ENCODE measurements at regions not wholly inside any gene's neighbourhood (a gene's known extent, or its start where the extent isn't known, plus 50 kb on each side); places are given as distances from the start of the nearest gene placed in this dataset.

DNA sequence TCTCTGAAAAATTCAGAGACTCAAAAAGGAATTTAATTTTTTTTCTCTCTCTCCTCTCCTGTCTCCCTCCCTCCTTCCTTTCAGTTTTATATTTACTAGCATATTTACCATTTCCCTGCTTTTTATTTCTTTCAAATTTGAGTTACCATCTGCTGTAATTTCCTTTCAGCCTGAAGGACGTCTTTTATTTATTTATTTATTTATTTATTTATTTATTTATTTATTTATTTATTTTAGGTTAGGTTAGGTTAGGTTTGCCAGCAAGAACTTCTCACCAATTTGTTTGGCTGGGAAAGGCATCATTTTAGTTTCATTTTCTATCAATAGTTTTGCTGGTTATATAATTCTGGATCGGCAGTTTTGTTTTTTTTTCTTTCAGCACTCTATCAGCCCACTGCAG, 231.7 kb upstream of the ZRANB2 start:
- H3K36me3 ChIP-seq (ENCODE audit: control insufficient read depth, insufficient read depth, low read length): no peaks in the 10 kb centered on the region
- H3K27me3 ChIP-seq (ENCODE audit: control insufficient read depth, insufficient read depth, low read length): no peaks in the 10 kb centered on the region
- H3K4me3 ChIP-seq (ENCODE audit: low read depth, low read length): no peak overlapping the region
- FAIRE-seq (no peak), DNase-seq (ENCODE audit: low read depth) (no peak)
- TF ChIP-seq, protein P1, sequence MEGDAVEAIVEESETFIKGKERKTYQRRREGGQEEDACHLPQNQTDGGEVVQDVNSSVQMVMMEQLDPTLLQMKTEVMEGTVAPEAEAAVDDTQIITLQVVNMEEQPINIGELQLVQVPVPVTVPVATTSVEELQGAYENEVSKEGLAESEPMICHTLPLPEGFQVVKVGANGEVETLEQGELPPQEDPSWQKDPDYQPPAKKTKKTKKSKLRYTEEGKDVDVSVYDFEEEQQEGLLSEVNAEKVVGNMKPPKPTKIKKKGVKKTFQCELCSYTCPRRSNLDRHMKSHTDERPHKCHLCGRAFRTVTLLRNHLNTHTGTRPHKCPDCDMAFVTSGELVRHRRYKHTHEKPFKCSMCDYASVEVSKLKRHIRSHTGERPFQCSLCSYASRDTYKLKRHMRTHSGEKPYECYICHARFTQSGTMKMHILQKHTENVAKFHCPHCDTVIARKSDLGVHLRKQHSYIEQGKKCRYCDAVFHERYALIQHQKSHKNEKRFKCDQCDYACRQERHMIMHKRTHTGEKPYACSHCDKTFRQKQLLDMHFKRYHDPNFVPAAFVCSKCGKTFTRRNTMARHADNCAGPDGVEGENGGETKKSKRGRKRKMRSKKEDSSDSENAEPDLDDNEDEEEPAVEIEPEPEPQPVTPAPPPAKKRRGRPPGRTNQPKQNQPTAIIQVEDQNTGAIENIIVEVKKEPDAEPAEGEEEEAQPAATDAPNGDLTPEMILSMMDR (IDR thresholded peaks at IDR 0.05; ENCODE audit: insufficient read depth, low read length, severe bottlenecking): no peak

GRCh38 chr1:71311376-71311775, 230.5 kb upstream of the ZRANB2 start:
- Histone ChIP-seq H3K27me3 (ENCODE audit: control insufficient read depth, insufficient read depth, low read length) (no peaks in the 10 kb centered on the region), H3K4me3 (ENCODE audit: low read depth, low read length) (no peak overlapping the region), H3K36me3 (ENCODE audit: control insufficient read depth, insufficient read depth, low read length) (no peaks in the 10 kb centered on the region)
- FAIRE-seq (no peak), DNase-seq (ENCODE audit: low read depth) (no peak)
- TF ChIP-seq, protein P1 (IDR thresholded peaks at IDR 0.05; ENCODE audit: insufficient read depth, low read length, severe bottlenecking): no peak

DNA sequence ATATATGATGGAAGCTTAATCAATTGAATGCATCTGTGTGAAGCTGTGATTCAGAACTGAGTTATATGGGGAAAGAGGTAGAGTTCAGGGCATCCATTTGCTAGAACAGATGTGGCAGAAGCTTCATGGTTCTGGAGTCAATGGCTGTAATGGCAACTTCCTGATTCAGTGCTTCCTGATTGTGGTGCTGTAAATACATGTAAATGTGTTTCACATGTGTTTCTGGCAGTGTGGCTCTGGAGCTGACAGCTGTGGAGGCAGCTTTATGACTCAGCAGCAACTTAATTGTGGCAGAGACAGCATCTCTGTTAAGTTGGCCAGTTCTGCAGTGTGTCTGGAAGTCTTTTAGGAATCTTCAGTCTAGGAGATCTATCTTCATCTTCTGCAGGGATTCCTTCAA, 226.6 kb upstream of the ZRANB2 start:
- no peak overlapping the region for H3K4me3 ChIP-seq (ENCODE audit: low read depth, low read length)
- TF ChIP-seq, protein P1 (IDR thresholded peaks at IDR 0.05; ENCODE audit: insufficient read depth, low read length, severe bottlenecking): no peak
- FAIRE-seq: no peak
- DNase-seq (ENCODE audit: low read depth): peak; percentile 71
- no peaks in the 10 kb centered on the region for H3K27me3 ChIP-seq (ENCODE audit: control insufficient read depth, insufficient read depth, low read length)
- no peaks in the 10 kb centered on the region for H3K36me3 ChIP-seq (ENCODE audit: control insufficient read depth, insufficient read depth, low read length)

- Histone ChIP-seq H3K36me3 (ENCODE audit: control insufficient read depth, insufficient read depth, low read length) (no peaks in the 10 kb centered on the region), H3K4me3 (ENCODE audit: low read depth, low read length) (no peak overlapping the region), H3K27me3 (ENCODE audit: control insufficient read depth, insufficient read depth, low read length) (no peaks in the 10 kb centered on the region)
- DNase-seq (ENCODE audit: low read depth) (peak; percentile 32), FAIRE-seq (no peak)
- TF ChIP-seq, protein P1 (IDR thresholded peaks at IDR 0.05; ENCODE audit: insufficient read depth, low read length, severe bottlenecking): no peak
Measured at GRCh38 chr1:71304125-71304524, 223.3 kb upstream of the ZRANB2 start.

DNA sequence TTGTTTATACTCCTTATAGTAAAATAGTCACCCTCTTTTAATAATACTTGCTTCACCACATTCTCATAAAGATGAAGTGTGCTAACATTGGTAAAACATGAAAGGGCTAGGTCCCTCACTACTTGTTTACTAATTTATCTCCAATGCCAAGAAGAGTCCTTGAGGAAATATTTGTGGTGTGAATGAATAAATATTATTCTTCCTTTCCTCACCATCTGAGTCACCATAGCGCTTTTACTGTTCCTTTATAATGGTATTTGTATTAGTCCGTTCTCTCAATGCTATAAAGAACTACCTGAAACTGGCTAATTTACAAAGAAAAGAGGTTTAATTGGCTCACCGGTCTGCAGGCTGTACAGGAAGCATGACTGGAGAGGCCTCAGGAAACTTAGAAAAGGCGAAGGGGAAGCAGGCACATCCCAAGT, 222.8 kb upstream of the ZRANB2 start:
- Histone ChIP-seq H3K4me3 (ENCODE audit: low read depth, low read length) (no peak overlapping the region), H3K36me3 (ENCODE audit: control insufficient read depth, insufficient read depth, low read length) (no peaks in the 10 kb centered on the region), H3K27me3 (ENCODE audit: control insufficient read depth, insufficient read depth, low read length) (no peaks in the 10 kb centered on the region)
- DNase-seq (ENCODE audit: low read depth) (peak; percentile 88), FAIRE-seq (no peak)
- TF ChIP-seq, protein P1 (IDR thresholded peaks at IDR 0.05; ENCODE audit: insufficient read depth, low read length, severe bottlenecking): no peak

GRCh38 chr1:71298633-71299032, 217.8 kb upstream of the ZRANB2 start:
- Histone ChIP-seq H3K36me3 (ENCODE audit: control insufficient read depth, insufficient read depth, low read length) (no peaks in the 10 kb centered on the region), H3K4me3 (ENCODE audit: low read depth, low read length) (no peak overlapping the region), H3K27me3 (ENCODE audit: control insufficient read depth, insufficient read depth, low read length) (no peaks in the 10 kb centered on the region)
- DNase-seq (ENCODE audit: low read depth): peak; percentile 59
- FAIRE-seq: no peak
- TF ChIP-seq, protein P1 (IDR thresholded peaks at IDR 0.05; ENCODE audit: insufficient read depth, low read length, severe bottlenecking): no peak
